GM18951 (cell line): ENCODE measurements at regions not wholly inside any gene's neighbourhood (a gene's known extent, or its start where the extent isn't known, plus 50 kb on each side); places are given as distances from the start of the nearest gene placed in this dataset.

Experiments
- POLR2A ChIP-seq: IDR thresholded peaks from 4 replicates; pipeline ENCODE4 v1.6.1; 2011; ENCODE audit warnings: mild to moderate bottlenecking; ENCODE audit not compliant: insufficient read length, insufficient read depth; ENCODE audit errors: extremely low read depth
- in situ Hi-C: fragments of 300-500 bp; cut with MboI; formaldehyde crosslinking; loops from one replicate; pipeline ENCODE4 v1.12.0; 2022; ENCODE audit warnings: low sequenced_read_pairs, mixed read lengths, inconsistent platforms; ENCODE audit not compliant: unreplicated experiment

DNA sequence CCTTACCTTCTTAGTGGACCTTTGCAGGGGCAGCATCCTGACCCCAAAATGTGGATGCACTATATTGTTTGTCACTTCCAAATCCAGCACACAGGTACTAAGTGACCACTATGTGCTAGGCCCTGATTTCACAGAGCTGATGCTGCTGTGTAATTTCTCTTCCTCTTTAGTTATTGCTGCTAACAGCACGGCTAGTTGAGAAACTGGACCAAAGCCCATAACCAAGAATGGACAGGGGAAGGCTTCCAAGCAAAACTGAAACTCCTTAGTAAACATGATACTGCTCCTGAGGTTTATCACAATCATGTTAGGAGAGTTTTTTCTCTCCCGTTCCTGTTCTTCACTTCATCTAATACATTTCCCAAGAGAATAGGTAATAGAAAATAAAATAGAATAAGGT is 172.9 kb upstream of the TTC29 start:
- TF ChIP-seq POLR2A, result no peak
- in situ Hi-C loops, result no loop called here

DNA sequence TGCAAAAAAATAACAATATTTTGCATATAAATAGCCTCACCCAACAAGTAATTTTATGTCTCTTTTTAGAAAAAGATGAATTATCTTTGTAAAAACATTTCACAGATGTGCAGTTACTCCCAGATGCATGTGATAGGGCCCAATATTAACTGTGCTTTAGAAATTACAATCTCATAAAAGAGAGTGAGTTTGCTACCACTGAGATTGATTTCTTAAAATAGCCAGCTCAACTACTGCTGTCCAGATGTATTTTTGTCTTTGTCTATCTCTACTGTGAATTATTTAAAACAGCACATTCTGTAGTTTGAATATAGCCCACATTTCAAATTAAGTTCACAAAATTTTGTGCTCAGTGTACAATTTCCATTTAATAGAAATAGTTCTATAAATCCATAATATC is 177.0 kb upstream of the TTC29 start:
- TF ChIP-seq POLR2A, result no peak
- in situ Hi-C loops, result no loop called here

DNA sequence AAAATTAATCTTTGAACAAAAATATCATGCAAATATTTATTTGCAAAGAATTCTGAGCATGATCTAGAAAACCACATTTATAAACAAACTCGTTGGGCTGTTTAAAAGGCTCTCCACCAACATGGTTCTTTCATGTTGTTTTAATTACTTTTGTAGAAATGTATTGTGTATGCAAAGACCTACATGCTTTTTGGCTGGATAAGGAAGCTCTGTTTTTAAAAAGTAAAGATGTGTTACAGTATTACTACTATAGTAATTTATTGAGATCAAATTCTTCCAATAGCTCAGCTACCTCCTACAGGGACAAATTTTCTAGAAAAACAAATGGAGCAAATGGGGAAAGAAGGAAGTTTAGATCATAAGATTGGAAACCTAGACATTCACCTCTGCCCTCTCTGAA is 177.5 kb upstream of the TTC29 start:
- in situ Hi-C loops, result no loop called here
- no peak for TF ChIP-seq POLR2A

DNA sequence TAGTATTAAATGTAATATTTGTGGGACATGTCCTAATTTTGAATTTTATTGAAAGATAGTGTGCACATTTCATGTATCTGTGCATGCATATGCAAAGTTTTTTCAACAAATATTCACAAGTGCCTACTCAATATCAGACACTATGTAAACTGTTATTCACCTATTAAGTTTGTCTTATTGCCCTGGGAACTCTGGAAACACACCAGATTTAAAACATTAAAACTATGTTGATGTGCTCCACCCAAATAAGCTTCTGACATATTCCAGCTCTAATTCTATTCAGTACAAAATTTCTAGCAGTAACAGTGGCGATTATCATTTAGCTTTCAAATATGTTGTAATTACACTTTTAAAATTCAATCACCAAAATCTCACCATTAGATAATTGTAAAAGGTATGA is 183.1 kb upstream of the TTC29 start:
- no peak for TF ChIP-seq POLR2A
- in situ Hi-C loops, result no loop called here

DNA sequence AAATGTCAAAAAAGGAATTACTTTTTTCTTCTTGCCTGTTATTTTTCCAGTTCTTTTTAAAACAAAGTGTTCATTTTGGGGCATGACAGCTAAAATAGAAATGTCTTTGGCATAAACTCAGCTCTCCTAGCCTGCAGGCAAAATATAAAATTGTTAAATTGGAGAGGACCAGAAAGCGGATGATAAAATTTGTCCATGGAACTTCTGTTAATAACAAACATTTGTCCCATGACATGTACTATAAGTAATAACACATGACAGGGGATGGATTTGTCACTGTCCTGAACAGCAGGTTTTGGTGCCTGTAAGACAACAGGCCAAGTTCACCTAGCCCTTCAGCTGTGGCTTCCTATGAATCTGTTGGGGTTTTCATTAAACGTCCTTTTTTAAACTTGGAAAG is 184.0 kb upstream of the TTC29 start:
- in situ Hi-C loops, result no loop called here
- TF ChIP-seq POLR2A, result no peak

DNA sequence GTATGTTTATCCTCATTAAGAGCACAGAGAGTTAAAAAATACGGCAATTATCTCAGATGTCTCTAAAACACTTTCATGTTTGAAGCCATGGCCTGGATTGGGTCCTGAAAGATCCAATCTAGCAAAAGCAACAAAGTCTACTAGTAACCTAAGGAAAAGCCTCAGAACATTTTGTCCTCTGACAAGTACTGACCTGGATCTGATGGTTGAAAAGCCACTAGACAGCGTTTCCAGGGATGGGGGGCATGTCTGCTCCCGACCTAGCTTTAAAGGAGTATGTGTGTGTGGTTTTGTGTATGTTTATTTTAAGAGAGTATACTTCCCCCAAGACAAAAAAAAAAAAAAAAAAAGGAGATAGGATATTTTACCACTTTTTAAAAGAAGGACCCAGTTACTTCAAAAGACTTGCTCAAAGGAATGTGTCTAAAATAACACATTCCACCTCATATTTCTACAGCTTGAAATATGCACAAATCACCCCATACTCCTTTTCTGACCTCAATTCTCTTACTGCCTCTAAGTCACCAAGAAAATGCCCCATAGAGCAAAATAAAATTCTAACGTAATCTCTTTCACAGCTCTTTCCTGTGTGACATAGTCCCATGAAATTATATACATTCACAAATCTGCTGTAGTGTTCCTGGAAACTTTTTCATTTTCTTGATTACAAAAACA is 189.0 kb upstream of the TTC29 start:
- no peak for TF ChIP-seq POLR2A
- in situ Hi-C loops, result no loop called here

DNA sequence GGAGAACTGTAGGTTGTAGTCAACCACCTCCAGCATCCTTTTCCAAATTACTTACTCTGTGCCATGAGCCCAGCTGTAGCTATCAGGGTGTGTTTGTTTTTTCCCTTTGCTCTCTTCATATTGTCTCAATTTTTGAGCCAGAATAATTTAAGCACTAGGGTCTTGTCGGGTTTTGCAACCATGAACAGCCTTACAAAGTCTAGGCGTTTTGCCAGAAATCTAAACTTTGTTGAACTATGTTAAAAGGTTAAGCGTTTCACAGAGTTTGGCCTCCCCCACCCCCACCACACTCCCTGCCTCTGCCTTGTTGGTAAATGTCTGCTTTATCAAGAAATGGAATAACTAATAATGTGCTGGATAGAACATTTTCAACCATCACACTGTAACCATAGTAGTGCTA is 190.6 kb upstream of the TTC29 start:
- no peak for TF ChIP-seq POLR2A
- in situ Hi-C loops, result no loop called here

DNA sequence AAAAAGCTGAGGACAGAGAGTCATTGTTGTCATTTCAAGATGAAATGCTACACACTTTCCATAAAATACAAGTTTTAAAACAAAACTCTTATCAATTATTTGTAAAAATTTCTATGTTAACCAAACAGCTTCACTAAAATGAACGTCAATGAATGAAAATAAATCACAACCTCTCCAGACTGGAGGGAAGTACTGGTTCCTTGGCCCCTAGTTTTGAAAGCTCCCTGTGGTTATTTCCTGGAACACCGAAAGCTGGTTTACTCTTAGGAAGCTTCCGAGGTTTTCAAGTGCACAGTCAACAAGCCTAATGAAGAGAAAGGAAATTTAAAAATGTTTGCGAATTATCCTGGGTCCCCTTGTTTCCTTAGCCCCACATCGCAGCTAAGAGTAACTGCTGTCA is 191.1 kb upstream of the TTC29 start:
- TF ChIP-seq POLR2A, result no peak
- in situ Hi-C loops, result no loop called here

DNA sequence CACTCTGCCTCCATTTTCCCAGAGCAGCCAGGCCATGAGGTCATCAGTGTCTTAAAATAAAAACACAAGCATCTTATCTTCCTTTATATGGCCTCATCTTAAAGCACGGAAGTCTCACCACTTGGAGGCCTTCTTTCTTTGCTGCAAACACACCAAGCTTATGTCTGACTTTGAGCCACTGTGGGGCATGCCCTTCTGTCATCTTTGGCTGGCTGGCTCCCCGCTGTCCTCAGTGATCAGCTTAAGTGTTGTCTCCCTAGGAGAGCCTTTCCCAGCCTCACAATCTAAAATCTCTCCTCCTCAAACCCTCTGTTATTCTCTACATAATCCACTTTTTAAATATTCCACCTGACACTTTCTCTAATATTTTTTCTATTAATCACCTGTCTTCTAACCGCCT is 191.6 kb upstream of the TTC29 start:
- in situ Hi-C loops, result no loop called here
- no peak for TF ChIP-seq POLR2A

DNA sequence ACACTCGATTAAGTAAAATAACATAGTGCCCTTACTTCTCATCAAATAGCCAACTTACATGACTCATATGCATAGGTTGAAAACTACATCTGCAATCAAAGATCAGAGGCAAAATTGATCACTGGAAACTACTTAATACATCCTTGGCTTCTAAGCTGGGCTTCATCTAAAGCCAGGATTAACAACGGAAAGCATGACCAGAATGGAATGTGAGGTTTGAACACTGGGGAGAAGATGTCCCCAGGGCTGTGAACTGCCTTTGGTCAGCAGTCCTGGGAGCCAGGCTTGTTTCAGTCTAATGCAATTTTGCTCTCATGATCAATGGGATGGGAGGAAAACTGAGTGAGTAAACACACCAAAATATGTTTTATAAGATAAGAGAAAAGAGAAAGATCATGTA is 192.5 kb upstream of the TTC29 start:
- TF ChIP-seq POLR2A, result no peak
- in situ Hi-C loops, result no loop called here

DNA sequence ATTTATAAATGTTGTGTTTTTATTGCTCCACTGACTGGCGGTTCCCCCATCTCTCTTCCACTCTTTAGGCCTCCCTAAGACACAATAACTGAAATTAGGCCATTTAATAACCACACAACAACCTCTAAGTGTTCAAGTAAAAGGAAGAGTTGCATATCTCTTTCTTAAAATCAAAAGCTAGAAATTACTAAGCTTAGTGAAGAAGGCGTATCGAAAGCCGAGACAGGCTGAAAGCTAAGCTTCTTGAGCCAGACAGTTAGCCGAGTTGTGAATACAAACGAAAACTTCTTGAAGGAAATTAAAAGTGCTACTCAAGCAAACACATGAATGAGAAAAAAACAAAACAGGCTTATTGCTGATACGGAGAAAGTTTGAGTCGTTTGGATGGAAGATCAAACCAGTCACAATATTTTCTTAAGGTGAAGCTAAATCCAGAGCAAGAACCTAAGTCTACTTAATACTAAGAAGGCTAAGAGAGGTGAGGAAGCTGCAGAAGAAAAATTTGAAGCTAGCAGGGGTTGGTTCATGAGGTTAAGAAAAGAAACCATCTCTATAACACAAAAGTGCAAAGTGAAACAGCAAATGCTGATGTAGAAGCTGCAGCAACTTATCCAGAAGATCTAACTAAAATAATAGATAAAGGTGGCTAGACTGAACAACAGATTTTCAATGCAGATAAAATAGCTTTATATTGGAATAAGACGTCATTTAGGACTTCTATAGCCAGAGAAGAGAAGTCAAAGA is 194.0 kb upstream of the TTC29 start:
- no peak for TF ChIP-seq POLR2A
- in situ Hi-C loops, result no loop called here

DNA sequence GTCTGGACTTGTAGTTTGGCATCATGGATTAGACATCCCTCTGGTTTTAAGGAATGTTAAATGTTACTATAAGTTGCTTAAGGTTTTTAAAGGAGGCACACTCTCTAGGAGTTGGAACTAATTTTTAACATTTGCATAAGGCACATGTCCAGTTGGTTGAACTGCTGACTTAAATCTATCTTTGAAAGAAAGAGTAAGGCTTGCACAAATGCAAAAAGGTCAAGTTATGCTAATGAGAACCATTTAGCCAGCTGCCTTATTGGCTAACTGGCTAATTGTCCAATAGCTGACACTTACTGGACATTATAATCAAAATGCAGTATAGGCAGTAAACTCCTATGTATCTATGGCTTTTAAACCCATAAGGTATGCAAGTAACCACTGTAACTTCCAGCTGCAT is 206.1 kb upstream of the TTC29 start:
- no peak for TF ChIP-seq POLR2A
- in situ Hi-C loops, result loop anchor here (25.0 kb wide), 1 partner anchor 436 kb away; no protein-coding TSS in a partner anchor

DNA sequence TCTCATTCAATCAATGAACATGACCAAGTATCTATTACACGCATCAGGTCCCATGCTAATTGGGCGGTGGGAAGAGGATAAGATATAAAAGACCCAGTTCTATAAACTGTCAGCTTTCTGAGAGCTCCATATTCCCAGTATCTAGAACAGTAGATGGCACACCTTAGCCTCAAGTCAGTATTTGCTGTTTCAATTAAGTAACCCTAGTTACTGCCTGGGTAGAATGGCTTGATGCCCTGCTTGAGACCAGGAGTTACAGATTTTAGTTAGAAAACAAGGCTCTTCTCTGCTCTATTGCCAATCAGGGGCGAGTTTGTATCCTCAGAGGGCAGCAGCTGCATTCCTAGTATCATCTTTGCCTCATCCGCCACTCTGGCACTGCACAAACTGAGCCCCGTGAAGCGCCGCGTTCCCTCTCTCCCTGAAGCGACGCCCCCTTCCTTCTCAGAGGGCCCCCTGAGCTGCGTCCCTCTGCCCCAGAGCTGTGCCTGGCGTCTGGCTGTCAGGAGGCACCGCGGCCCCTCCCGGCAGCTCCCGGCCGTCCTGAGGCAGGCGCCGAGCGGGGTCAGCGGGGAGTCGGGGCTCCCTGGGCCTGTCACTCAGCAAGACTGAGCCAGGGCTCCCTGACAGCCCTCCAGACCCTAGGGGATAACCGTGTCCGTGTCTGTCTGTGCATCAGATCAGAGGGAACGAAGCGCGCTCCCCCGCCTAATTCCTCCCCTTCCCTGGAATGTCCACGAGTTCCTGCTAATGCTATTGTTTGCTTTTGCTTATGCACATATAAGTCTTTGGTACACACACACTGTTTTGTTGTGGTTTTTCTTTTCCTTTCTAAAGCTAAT is 212.4 kb upstream of the TTC29 start:
- in situ Hi-C loops, result loop anchor here (25.0 kb wide), 1 partner anchor 429 kb away; no protein-coding TSS in a partner anchor
- TF ChIP-seq POLR2A, result no peak

DNA sequence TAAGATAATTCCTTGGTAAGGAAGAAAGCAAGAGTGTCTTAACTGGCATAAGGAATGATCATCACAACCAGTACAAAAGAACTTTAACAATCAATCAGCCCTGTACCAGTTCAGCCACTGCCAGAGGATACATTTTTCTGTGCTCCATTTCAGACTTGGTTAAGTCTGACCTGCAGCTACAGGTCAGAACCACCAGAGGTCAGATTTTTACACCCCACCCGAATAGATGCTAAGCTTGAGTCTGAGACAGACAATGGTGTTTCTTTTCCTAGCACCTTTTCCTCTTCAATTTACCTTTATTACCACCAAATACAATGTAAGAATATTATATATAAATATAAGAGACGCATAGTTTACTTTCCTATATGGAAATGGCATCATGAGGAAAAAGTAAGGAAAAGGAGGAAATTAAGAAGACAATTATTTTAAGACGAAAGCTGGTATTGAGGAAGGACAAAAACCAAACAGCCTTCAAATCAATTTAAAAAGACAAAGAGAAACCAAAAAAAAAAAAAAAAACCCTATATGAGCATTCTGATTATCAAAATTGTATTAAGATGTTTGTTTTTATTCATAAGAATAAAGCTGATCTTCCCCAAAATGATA is 215.3 kb upstream of the TTC29 start:
- in situ Hi-C loops, result loop anchor here (25.0 kb wide), 1 partner anchor 426 kb away; no protein-coding TSS in a partner anchor
- TF ChIP-seq POLR2A, result no peak
